CD4-positive, alpha-beta T cell treated with Interleukin-4 for 1 hour (primary cell): ENCODE measurements at regions not wholly inside any gene's neighbourhood (a gene's known extent, or its start where the extent isn't known, plus 50 kb on each side); places are given as distances from the start of the nearest gene placed in this dataset.
"Not testable (repeated sequence)": the region's sequence is repeated elsewhere in the genome, so short reads cannot be mapped to it uniquely, and the experiment has no call there.

Experiments used
- DNase-seq, 2 donors: peaks; one replicate each; pipeline ENCODE4 v3.0.0-alpha.2; 2020 to 2022

- no peak for DNase-seq
Observed at GRCh38 chr10:23884670-23885069, 324.3 kb upstream of the KIAA1217 start.

GRCh38 chr10:23885853-23886252 is 323.1 kb upstream of the KIAA1217 start:
- no peak for DNase-seq

- DNase-seq = no peak
Observed at GRCh38 chr10:23886355-23886754, 322.6 kb upstream of the KIAA1217 start.

- DNase-seq = no peak
Observed at GRCh38 chr10:23891301-23891700, 317.6 kb upstream of the KIAA1217 start.

GRCh38 chr10:23892296-23892695 is 316.6 kb upstream of the KIAA1217 start:
- DNase-seq = no peak

- DNase-seq = no peak
Observed at GRCh38 chr10:23897267-23897666, 311.7 kb upstream of the KIAA1217 start.

GRCh38 chr10:23897861-23898260 is 311.1 kb upstream of the KIAA1217 start:
- no peak for DNase-seq

GRCh38 chr10:23899166-23899565 is 309.8 kb upstream of the KIAA1217 start:
- DNase-seq = no peak

- DNase-seq = no peak
Observed at GRCh38 chr10:23910291-23910690, 298.6 kb upstream of the KIAA1217 start.

- no peak for DNase-seq
Observed at GRCh38 chr10:23912884-23913404, 296.0 kb upstream of the KIAA1217 start.

- no peak for DNase-seq
Observed at GRCh38 chr10:23914641-23915040, 294.3 kb upstream of the KIAA1217 start.

- no peak for DNase-seq
Observed at GRCh38 chr10:23917251-23917840, 291.6 kb upstream of the KIAA1217 start.

- DNase-seq = no peak
Observed at GRCh38 chr10:23918090-23918723, 290.7 kb upstream of the KIAA1217 start.

- no peak for DNase-seq
Observed at GRCh38 chr10:23918839-23919238, 290.1 kb upstream of the KIAA1217 start.

- no peak for DNase-seq
Observed at GRCh38 chr10:23927576-23928325, 281.2 kb upstream of the KIAA1217 start.

GRCh38 chr10:23934023-23934422 is 274.9 kb upstream of the KIAA1217 start:
- DNase-seq = not testable (repeated sequence)

- no peak for DNase-seq
Observed at GRCh38 chr10:23945845-23946244, 263.1 kb upstream of the KIAA1217 start.

- DNase-seq = no peak
Observed at GRCh38 chr10:23951841-23952240, 257.1 kb upstream of the KIAA1217 start.

GRCh38 chr10:23955456-23956225 is 253.3 kb upstream of the KIAA1217 start:
- DNase-seq = no peak

- DNase-seq = no peak
Observed at GRCh38 chr10:23965123-23965522, 243.8 kb upstream of the KIAA1217 start.

GRCh38 chr10:23965880-23966279 is 243.1 kb upstream of the KIAA1217 start:
- no peak for DNase-seq

- DNase-seq = no peak
Observed at GRCh38 chr10:23966504-23967051, 242.4 kb upstream of the KIAA1217 start.

GRCh38 chr10:23968301-23968700 is 240.6 kb upstream of the KIAA1217 start:
- no peak for DNase-seq
